B cell (primary cell): ENCODE measurements at regions not wholly inside any gene's neighbourhood (a gene's known extent, or its start where the extent isn't known, plus 50 kb on each side); places are given as distances from the start of the nearest gene placed in this dataset.

Experiments
- EZH2 ChIP-seq: IDR thresholded peaks from 2 replicates; pipeline ENCODE4 v1.6.1; 2012; ENCODE audit warnings: borderline replicate concordance, low read depth, mild to moderate bottlenecking, moderate library complexity, low read length; ENCODE audit not compliant: insufficient read depth, poor library complexity, severe bottlenecking
- TF ChIP-seq, protein P1 (sequence below): fragments of 200-600 bp; IDR thresholded peaks from one replicate; pipeline ENCODE4 v1.8.0; 2022; ENCODE audit warnings: antibody characterized with exemption, mild to moderate bottlenecking

DNA sequence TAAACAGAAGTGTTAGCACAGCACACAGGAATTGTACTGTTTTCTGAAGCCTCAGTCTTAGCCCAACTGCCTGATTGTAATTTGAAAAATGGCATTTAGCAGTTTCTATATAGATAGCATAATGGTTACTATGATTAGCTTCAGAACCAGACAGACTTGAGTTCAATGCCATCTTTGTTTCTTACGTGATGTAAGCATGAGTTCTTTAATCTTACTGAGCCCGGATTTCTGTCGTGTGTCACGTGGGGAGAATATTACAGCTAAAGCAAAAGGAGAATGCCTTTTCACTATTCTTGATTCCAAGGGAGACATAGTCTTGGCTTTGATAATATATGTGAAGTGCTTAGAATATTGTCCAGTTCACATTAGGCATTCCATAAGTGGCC, 407.3 kb downstream of the STIM2 start:
- TF ChIP-seq EZH2 = no peak
- TF ChIP-seq, protein P1, sequence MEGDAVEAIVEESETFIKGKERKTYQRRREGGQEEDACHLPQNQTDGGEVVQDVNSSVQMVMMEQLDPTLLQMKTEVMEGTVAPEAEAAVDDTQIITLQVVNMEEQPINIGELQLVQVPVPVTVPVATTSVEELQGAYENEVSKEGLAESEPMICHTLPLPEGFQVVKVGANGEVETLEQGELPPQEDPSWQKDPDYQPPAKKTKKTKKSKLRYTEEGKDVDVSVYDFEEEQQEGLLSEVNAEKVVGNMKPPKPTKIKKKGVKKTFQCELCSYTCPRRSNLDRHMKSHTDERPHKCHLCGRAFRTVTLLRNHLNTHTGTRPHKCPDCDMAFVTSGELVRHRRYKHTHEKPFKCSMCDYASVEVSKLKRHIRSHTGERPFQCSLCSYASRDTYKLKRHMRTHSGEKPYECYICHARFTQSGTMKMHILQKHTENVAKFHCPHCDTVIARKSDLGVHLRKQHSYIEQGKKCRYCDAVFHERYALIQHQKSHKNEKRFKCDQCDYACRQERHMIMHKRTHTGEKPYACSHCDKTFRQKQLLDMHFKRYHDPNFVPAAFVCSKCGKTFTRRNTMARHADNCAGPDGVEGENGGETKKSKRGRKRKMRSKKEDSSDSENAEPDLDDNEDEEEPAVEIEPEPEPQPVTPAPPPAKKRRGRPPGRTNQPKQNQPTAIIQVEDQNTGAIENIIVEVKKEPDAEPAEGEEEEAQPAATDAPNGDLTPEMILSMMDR = no peak
